ENCODE measurements at regions not wholly inside any gene's neighbourhood (a gene's known extent, or its start where the extent isn't known, plus 50 kb on each side); places are given as distances from the start of the nearest gene placed in this dataset.
A peak's percentile ranks its signal among the peaks of the same experiment; 100 is the strongest.

- POLR2A ChIA-PET, result no interaction called here
- CTCF ChIA-PET, result no interaction called here
- DNase-seq (ENCODE audit: low read depth, low spot score), result no peak
- no peak for TF ChIP-seq CTCF (IDR thresholded peaks at IDR 0.05; ENCODE audit: insufficient read depth, low read length, missing control alignments)
- no peak overlapping the region for H3K4me3 ChIP-seq (ENCODE audit: low read depth, low read length)
Observed at GRCh38 chr17:15882058-15882720, 62.7 kb upstream of the ADORA2B start.

GRCh38 chr17:15882777-15883176 is 62.2 kb upstream of the ADORA2B start:
- ChIA-PET POLR2A (no interaction called here), CTCF (no interaction called here)
- no peak for TF ChIP-seq CTCF (IDR thresholded peaks at IDR 0.05; ENCODE audit: insufficient read depth, low read length, missing control alignments)
- no peak for DNase-seq (ENCODE audit: low read depth, low spot score)
- H3K4me3 ChIP-seq (ENCODE audit: low read depth, low read length), result no peak overlapping the region

- DNase-seq (ENCODE audit: low read depth, low spot score), result peak; percentile 47
- H3K4me3 ChIP-seq (ENCODE audit: low read depth, low read length), result no peak overlapping the region
- CTCF ChIA-PET, result no interaction called here
- POLR2A ChIA-PET, result no interaction called here
- no peak for TF ChIP-seq CTCF (IDR thresholded peaks at IDR 0.05; ENCODE audit: insufficient read depth, low read length, missing control alignments)
Observed at GRCh38 chr17:15883617-15884111, 61.3 kb upstream of the ADORA2B start.

- CTCF ChIA-PET, result interaction anchor here (0.7 to 1.6 kb wide), 2 partner anchors 29 to 751 kb away, joined by 3 read pairs; no protein-coding TSS in a partner anchor
- no peak for DNase-seq (ENCODE audit: low read depth, low spot score)
- POLR2A ChIA-PET, result no interaction called here
- no peak overlapping the region for H3K4me3 ChIP-seq (ENCODE audit: low read depth, low read length)
- TF ChIP-seq CTCF (IDR thresholded peaks at IDR 0.05; ENCODE audit: insufficient read depth, low read length, missing control alignments), result no peak
Observed at GRCh38 chr17:15884731-15885130, 60.2 kb upstream of the ADORA2B start.

- ChIA-PET POLR2A (no interaction called here), CTCF (interaction anchor here (0.7 to 1.6 kb wide), 2 partner anchors 28 to 750 kb away, joined by 3 read pairs; no protein-coding TSS in a partner anchor)
- TF ChIP-seq CTCF (IDR thresholded peaks at IDR 0.05; ENCODE audit: insufficient read depth, low read length, missing control alignments), result no peak
- H3K4me3 ChIP-seq (ENCODE audit: low read depth, low read length), result no peak overlapping the region
- no peak for DNase-seq (ENCODE audit: low read depth, low spot score)
Observed at GRCh38 chr17:15885770-15886169, 59.2 kb upstream of the ADORA2B start.

- DNase-seq (ENCODE audit: low read depth, low spot score), result no peak
- no peak for TF ChIP-seq CTCF (IDR thresholded peaks at IDR 0.05; ENCODE audit: insufficient read depth, low read length, missing control alignments)
- CTCF ChIA-PET, result interaction anchor here (1.6 kb wide), 1 partner anchor 27 kb away, joined by 3 read pairs; no protein-coding TSS in a partner anchor
- POLR2A ChIA-PET, result no interaction called here
- no peak overlapping the region for H3K4me3 ChIP-seq (ENCODE audit: low read depth, low read length)
Observed at GRCh38 chr17:15886221-15886620, 58.7 kb upstream of the ADORA2B start.

Measured in AG04449 (cell line).